ENCODE measurements at regions not wholly inside any gene's neighbourhood (a gene's known extent, or its start where the extent isn't known, plus 50 kb on each side); places are given as distances from the start of the nearest gene placed in this dataset.

GRCh38 chr6:14965424-14966075 lies 280.3 kb upstream of the JARID2 start:
- no peak for DNase-seq

- no peak for DNase-seq
Observed at GRCh38 chr6:14966096-14966905, 279.6 kb upstream of the JARID2 start.

DNA sequence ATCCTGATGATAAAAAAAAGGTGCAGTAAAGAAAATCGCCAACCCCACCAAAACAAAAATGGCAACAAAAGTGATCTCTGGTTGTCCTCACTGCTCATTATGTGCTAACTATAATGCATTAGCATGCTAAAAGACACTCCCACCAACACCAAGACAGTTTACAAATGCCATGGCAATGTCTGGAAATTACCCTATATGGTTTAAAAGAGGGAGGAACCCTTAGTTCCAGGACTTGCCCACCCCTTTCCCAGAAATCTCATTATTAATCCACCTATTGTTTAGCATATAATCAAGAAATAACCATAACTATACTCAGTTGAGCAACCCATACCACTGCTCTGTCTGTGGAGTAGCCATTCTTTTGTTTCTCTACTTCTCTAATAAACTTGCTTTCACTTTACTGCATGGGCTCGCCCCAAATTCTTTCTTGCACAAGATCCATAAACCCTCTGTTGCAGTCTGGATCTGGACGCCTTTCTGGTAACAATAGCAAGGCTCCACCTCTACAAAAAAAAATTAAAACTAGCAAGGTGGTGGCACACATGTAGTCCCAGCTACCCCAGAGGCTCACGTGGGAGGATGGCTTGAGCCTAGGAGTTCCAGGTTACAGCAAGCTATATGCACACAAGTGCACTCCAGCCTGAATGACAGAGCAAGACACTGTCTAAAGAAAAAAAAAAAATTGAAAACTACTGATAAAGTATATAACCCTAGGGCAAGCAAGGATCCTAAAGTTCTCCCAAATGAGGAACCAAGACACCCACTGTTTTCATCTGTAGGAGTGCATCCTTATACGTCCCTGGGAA lies 278.8 kb upstream of the JARID2 start:
- no peak for DNase-seq

GRCh38 chr6:14968056-14968637 lies 277.7 kb upstream of the JARID2 start:
- no peak for DNase-seq

- DNase-seq: no peak
Observed at GRCh38 chr6:14969126-14969525, 276.7 kb upstream of the JARID2 start.

GRCh38 chr6:14972379-14973067 lies 273.3 kb upstream of the JARID2 start:
- DNase-seq: no peak

DNA sequence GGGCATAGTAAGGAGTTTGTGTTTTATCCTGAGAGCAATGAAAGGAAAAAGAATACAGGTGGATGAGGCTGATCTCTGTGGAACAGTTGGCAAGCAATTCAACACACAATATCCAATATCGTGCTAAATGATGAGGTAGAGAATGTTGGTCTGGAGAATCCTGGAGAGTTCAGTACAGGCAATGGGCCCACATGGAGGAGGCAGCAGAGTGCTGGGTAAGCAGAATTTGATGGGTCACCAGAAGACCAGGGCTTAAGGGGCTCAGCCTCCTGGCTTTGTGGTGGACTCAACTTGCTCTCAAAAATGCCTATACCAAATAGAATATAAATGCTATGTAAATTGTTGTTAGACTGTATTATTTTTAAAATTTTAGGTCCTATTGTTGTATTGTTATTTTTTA lies 271.5 kb upstream of the JARID2 start:
- no peak for DNase-seq

DNA sequence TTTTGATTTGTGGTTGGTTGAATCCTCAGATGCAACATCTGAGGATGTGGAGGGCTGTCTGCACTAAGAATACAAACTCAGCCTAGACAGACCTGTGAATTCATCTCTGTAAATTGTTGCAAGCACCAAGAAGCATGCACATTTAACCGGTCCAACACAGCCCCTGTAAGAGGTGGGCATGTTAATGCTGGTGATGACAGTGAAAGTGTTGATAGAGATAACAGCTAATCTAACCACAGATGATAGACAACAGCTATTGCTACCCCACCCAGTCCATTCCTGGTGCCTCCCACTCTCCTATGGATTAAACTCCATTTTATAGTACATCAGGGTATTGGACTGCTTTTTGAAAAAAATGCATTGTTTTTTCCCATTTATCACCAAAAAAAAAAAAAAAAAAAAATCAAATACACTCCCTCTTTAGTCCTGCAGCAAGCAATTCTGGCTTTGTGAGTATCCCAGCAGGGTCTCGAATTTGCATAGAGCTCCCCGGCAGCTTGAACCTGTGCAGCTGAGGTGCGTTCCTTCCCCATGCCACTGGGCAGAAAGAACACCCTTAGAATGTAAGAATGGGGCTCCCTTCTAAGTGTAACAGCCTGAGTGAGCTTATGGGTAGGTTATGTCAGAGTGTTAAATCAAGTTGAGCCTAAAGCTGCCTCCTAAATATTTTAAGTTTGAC lies 270.9 kb upstream of the JARID2 start:
- no peak for DNase-seq

DNA sequence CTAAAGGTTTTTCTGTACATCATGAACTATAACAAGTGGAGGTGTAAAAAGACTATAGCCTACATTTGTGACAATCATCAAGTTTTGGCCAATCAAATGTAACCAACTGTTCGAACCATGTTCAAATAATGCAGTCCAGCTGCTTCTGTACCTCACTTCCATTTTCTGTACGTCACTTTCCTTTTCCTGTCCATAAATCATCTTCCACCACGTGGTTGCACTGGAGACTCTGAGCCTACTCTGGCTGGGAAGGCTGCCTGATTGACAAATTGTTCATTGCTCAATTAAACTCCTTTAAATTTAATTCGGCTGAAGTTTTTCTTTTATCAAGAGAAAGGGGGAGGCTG lies 270.4 kb upstream of the JARID2 start:
- no peak for DNase-seq

DNA sequence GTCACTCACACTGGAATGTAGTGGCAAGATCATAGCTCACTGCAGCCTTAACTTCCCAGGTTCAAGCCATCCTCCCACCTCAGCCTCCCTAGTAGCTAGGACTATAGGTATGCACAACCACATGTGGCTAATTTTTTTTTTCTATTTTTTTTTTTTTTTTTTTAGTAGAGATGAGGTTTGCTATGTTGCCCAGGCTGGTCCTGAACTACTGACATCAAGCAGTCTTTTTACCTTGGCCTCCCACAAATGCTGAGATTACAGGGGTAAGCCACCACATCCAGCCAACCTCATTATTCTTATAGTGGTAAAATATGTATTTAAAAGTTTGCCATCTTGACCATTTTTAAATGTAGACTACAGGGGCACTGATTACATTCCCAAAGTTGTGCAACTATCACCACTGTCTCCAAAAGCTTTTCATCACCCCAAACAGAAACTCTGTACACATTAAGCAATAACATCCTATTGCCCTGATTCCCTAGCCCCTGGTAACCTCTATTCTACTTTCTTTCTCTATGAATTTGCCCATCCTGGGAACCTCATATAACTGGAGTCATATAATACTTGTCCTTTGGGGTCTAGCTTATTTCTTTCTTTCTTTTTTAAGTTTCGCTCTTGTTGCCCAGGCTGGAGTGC lies 268.0 kb upstream of the JARID2 start:
- DNase-seq: no peak

GRCh38 chr6:14981960-14982359 lies 263.9 kb upstream of the JARID2 start:
- DNase-seq: no peak

- DNase-seq: no peak
Observed at GRCh38 chr6:14983599-14984518, 262.0 kb upstream of the JARID2 start.

GRCh38 chr6:14984519-14984853 lies 261.4 kb upstream of the JARID2 start:
- DNase-seq: no peak

GRCh38 chr6:14985366-14985765 lies 260.5 kb upstream of the JARID2 start:
- no peak for DNase-seq

DNA sequence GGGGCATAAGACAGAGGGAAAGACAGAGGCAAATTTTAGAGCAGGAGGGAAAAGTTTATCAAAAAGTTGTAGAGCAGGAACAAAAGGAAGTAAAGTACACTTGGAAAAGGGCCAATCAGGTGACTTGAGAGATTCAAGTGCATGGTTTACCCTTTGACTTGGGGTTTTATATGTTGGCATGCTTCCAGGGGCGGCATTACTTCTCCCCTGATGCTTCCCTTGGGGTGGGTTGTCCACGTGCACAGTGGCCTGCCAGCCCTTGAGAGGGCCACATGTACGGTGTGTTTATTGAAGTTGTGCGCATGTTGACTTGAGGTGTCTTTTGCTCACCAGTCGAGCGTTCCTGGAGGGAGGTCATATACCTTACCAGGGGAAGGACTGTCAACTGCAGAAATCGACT lies 259.5 kb upstream of the JARID2 start:
- DNase-seq: no peak

- no peak for DNase-seq
Observed at GRCh38 chr6:14987490-14987889, 258.4 kb upstream of the JARID2 start.

GRCh38 chr6:14992382-14992781 lies 253.5 kb upstream of the JARID2 start:
- no peak for DNase-seq

GRCh38 chr6:14995208-14995607 lies 250.7 kb upstream of the JARID2 start:
- no peak for DNase-seq

DNA sequence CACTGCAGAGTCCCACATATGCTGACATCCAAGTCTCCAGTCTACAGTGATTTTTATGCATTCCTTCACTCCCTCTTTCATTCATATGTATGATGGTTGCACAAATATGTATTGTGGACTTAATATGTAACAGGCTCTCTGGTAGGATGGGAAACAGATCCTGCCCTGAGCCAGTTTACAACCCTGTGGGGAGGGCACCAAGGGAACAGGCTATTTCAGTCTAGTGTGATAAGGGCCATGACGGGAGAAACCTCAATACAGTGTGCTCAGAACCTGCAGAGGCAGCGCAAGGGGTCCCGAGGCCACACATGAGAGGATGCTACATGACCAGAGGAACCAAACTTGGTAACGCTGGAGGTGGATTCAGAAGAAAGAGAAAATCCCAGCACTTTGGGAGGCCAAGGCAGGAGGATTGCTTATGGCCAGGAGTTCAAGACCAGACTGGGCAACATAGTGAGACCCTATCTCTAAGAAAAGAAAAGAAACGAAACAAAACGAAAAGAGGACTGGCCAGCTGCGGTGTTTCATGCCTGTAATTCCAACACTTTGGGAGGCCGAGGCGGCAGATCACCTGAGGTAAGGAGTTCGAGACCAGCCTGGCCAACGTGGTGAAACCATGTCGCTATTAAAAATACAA lies 249.8 kb upstream of the JARID2 start:
- no peak for DNase-seq

- DNase-seq: no peak
Observed at GRCh38 chr6:14996892-14997291, 249.0 kb upstream of the JARID2 start.
